DOHH2 (cell line): ENCODE measurements at regions not wholly inside any gene's neighbourhood (a gene's known extent, or its start where the extent isn't known, plus 50 kb on each side); places are given as distances from the start of the nearest gene placed in this dataset.

ENCODE experiments used
- H3F3A ChIP-seq: fragments of 200-600 bp; sonication (generic), shearing (Covaris generic); 2 replicates; pipeline ENCODE4 v1.6.0; 2016; ENCODE audit warnings: antibody characterized with exemption, mild to moderate bottlenecking; ENCODE audit not compliant: control insufficient read depth, insufficient read depth
- H3K27ac ChIP-seq: fragments of 200-600 bp; sonication (generic); 2 replicates; pipeline ENCODE4 v1.5.1; 2014; ENCODE audit warnings: low read depth, mild to moderate bottlenecking, low read length, moderate library complexity
- H3K27me3 ChIP-seq: fragments of 200-600 bp; sonication (generic); 2 replicates; pipeline ENCODE4 v1.6.1; 2014; ENCODE audit warnings: mild to moderate bottlenecking, low read length, mixed read lengths; ENCODE audit not compliant: control insufficient read depth
- H3K36me3 ChIP-seq: fragments of 200-600 bp; sonication (generic); 2 replicates; pipeline ENCODE4 v1.6.1; 2014; ENCODE audit warnings: mild to moderate bottlenecking, low read length, moderate library complexity, mixed read lengths; ENCODE audit not compliant: control insufficient read depth
- H3K4me1 ChIP-seq: fragments of 200-600 bp; sonication (generic); 2 replicates; pipeline ENCODE4 v1.6.1; 2014; ENCODE audit warnings: mild to moderate bottlenecking, low read length, mixed read lengths; ENCODE audit not compliant: control insufficient read depth
- H3K4me2 ChIP-seq: fragments of 200-600 bp; sonication (generic); 2 replicates; pipeline ENCODE4 v1.6.0; 2014; ENCODE audit warnings: mild to moderate bottlenecking, low read length, moderate library complexity
- H3K4me3 ChIP-seq: fragments of 200-600 bp; sonication (generic); 2 replicates; pipeline ENCODE4 v1.5.1; 2014; ENCODE audit warnings: mild to moderate bottlenecking, low read length, mixed read lengths
- H3K79me2 ChIP-seq: fragments of 200-600 bp; sonication (generic); 2 replicates; pipeline ENCODE4 v1.6.1; 2014; ENCODE audit warnings: mild to moderate bottlenecking, low read length, mixed read lengths; ENCODE audit not compliant: control insufficient read depth
- H3K9me2 ChIP-seq: fragments of 200-600 bp; sonication (generic); replicated peaks from 2 replicates; pipeline ENCODE4 v1.6.1; 2014; ENCODE audit warnings: mild to moderate bottlenecking, low read length, mixed read lengths; ENCODE audit not compliant: control insufficient read depth
- H3K9me3 ChIP-seq: fragments of 200-600 bp; sonication (generic); 2 replicates; pipeline ENCODE4 v1.6.1; 2014; ENCODE audit warnings: antibody characterized with exemption, low read length, mixed read lengths; ENCODE audit not compliant: control insufficient read depth, insufficient read depth
- H4K20me1 ChIP-seq: fragments of 200-600 bp; sonication (generic); 2 replicates; pipeline ENCODE4 v1.6.0; 2014; ENCODE audit warnings: low read depth, mild to moderate bottlenecking, antibody characterized with exemption, low read length, moderate library complexity; ENCODE audit not compliant: control insufficient read depth, insufficient read depth
- CTCF ChIP-seq: fragments of 200-600 bp; sonication (generic); IDR thresholded peaks from one replicate; pipeline ENCODE4 v1.5.1; 2014; ENCODE audit warnings: antibody characterized with exemption, mild to moderate bottlenecking, low read depth, low read length; ENCODE audit not compliant: poor library complexity, severe bottlenecking
- EZH2phosphoT487 ChIP-seq: fragments of 200-600 bp; sonication (generic); IDR thresholded peaks from 2 replicates; pipeline ENCODE4 v1.6.1; 2017; ENCODE audit warnings: borderline replicate concordance, mild to moderate bottlenecking, antibody characterized with exemption, low read length, moderate library complexity, mixed read lengths

DNA sequence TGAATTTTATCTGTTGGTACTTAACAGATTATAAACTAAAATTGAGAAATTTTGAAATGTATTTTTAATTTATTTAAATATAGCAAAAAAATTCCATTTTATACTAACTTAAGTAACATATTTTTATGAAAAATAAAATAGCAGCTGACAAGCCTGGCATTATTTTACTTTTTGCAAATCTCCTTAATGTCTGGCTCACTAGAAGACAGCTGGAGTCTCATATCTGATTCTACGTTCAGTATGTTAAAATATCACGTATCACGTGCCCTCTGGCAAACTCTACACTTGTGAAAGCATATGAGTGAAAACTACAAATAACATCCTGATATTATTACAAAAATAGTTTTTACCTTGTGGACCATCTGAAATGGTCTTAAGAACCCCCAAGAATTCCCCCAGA, 513.2 kb upstream of the NBEA start:
- no peaks in the 10 kb centered on the region for H3K79me2 ChIP-seq
- no peaks in the 10 kb centered on the region for H3K9me2 ChIP-seq
- no peak overlapping the region for H3K27ac ChIP-seq
- H3K4me3 ChIP-seq, result no peak overlapping the region
- H3K4me2 ChIP-seq, result no peak overlapping the region
- H3F3A ChIP-seq, result no peaks in the 10 kb centered on the region
- no peaks in the 10 kb centered on the region for H4K20me1 ChIP-seq
- H3K36me3 ChIP-seq, result no peaks in the 10 kb centered on the region
- H3K27me3 ChIP-seq, result no peaks in the 10 kb centered on the region
- H3K9me3 ChIP-seq, result no peaks in the 10 kb centered on the region
- no peaks in the 10 kb centered on the region for H3K4me1 ChIP-seq
- no peak for TF ChIP-seq EZH2phosphoT487
- no peak for TF ChIP-seq CTCF

DNA sequence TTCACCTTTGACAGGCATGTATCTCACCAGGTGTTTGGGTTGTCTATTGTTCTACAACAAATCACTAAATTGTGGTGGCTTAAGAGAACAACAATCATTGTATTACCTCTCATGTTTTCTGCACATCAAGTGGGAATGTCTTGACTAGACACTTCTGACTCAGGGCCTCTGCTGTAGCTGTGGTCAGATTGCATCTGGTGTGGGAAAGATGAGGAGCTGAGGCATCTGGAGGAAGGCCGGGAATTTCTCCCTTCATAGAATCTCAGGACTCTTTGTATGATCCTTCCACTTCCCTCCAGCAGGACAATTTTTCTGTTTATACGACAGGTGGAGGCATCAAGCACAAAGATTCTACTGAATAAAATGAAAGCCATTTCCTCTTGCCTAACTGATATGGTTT, 511.8 kb upstream of the NBEA start:
- Histone ChIP-seq H3K27me3 (no peaks in the 10 kb centered on the region), H3F3A (no peaks in the 10 kb centered on the region), H3K4me3 (no peak overlapping the region), H3K9me2 (no peaks in the 10 kb centered on the region), H3K79me2 (no peaks in the 10 kb centered on the region), H3K36me3 (no peaks in the 10 kb centered on the region), H4K20me1 (no peaks in the 10 kb centered on the region), H3K9me3 (no peaks in the 10 kb centered on the region), H3K4me2 (no peak overlapping the region), H3K4me1 (no peaks in the 10 kb centered on the region), H3K27ac (no peak overlapping the region)
- TF ChIP-seq CTCF (no peak), EZH2phosphoT487 (no peak)

- Histone ChIP-seq H3K4me2 (no peak overlapping the region), H3K4me3 (no peak overlapping the region), H3K27ac (no peak overlapping the region), H3F3A (no peaks in the 10 kb centered on the region), H3K4me1 (no peaks in the 10 kb centered on the region), H3K36me3 (no peaks in the 10 kb centered on the region), H3K9me3 (no peaks in the 10 kb centered on the region), H3K27me3 (no peaks in the 10 kb centered on the region), H4K20me1 (no peaks in the 10 kb centered on the region), H3K9me2 (no peaks in the 10 kb centered on the region), H3K79me2 (no peaks in the 10 kb centered on the region)
- no peak for TF ChIP-seq CTCF
- no peak for TF ChIP-seq EZH2phosphoT487
Observed at GRCh38 chr13:34431827-34432581, 510.1 kb upstream of the NBEA start.
